Endodermal cell (in vitro differentiated cells): ENCODE measurements at regions not wholly inside any gene's neighbourhood (a gene's known extent, or its start where the extent isn't known, plus 50 kb on each side); places are given as distances from the start of the nearest gene placed in this dataset.

Source experiments
- DNase-seq: peaks from one replicate; pipeline ENCODE4 v3.0.0-alpha.2; 2017
- H3K27ac ChIP-seq: 2 replicates; pipeline ENCODE4 v1.5.1; 2013; ENCODE audit warnings: mild to moderate bottlenecking, low read depth, low read length, moderate library complexity
- H3K27me3 ChIP-seq: 2 replicates; pipeline ENCODE4 v1.6.1; 2013; ENCODE audit warnings: mild to moderate bottlenecking, low read length, moderate library complexity; ENCODE audit not compliant: insufficient read depth, control insufficient read depth, poor library complexity, severe bottlenecking
- H3K36me3 ChIP-seq: 2 replicates; pipeline ENCODE4 v1.7.0; 2013; ENCODE audit warnings: mild to moderate bottlenecking, low read length, moderate library complexity; ENCODE audit not compliant: control insufficient read depth, insufficient read depth
- H3K4me1 ChIP-seq: one replicate; pipeline ENCODE4 v1.7.0; 2013; ENCODE audit warnings: low read length; ENCODE audit not compliant: control insufficient read depth, insufficient read depth
- H3K4me3 ChIP-seq: 2 replicates; pipeline ENCODE4 v1.5.1; 2013; ENCODE audit warnings: mild to moderate bottlenecking, low read length, moderate library complexity
- H3K9ac ChIP-seq: 2 replicates; pipeline ENCODE4 v1.6.1; 2013; ENCODE audit warnings: mild to moderate bottlenecking, low read length, moderate library complexity; ENCODE audit not compliant: poor library complexity, severe bottlenecking; ENCODE audit errors: extremely low read depth
- H3K9me3 ChIP-seq: 2 replicates; pipeline ENCODE4 v1.6.1; 2013; ENCODE audit warnings: mild to moderate bottlenecking, low read length, moderate library complexity; ENCODE audit not compliant: control insufficient read depth
- H3K27ac Mint-ChIP-seq: 2 replicates; pipeline ENCODE4 v1.8.0; 2020; ENCODE audit warnings: mixed read lengths
- H3K27me3 Mint-ChIP-seq: 2 replicates; pipeline ENCODE4 v1.8.0; 2021; ENCODE audit warnings: mild to moderate bottlenecking, mixed read lengths; ENCODE audit not compliant: insufficient read depth
- H3K36me3 Mint-ChIP-seq: 2 replicates; pipeline ENCODE4 v1.8.0; 2020; ENCODE audit warnings: low read depth, mixed read lengths
- H3K4me1 Mint-ChIP-seq: 2 replicates; pipeline ENCODE4 v1.8.0; 2020; ENCODE audit warnings: mixed read lengths
- H3K4me3 Mint-ChIP-seq: 2 replicates; pipeline ENCODE4 v1.8.0; 2020; ENCODE audit warnings: mild to moderate bottlenecking, moderate library complexity, mixed read lengths
- H3K9me3 Mint-ChIP-seq: 2 replicates; pipeline ENCODE4 v1.8.0; 2020; ENCODE audit warnings: mild to moderate bottlenecking, mixed read lengths
- CTCF ChIP-seq: fragments of 200-600 bp; sonication (generic); conservative IDR thresholded peaks from 2 replicates; pipeline ENCODE4 v1.5.0; 2021; ENCODE audit warnings: antibody characterized with exemption, mild to moderate bottlenecking
- WGBS, 2 experiments: methylation state at CpG; one replicate each; pipeline versions ENCODE4 v1.1.5 to v1.1.7; 2013; ENCODE audit warnings: missing lambda C conversion rate in 2 of 2, mixed read lengths in 1 of 2; ENCODE audit not compliant: insufficient coverage in 1 of 2, insufficient read length in 1 of 2; 5-methylcytosine and 5-hydroxymethylcytosine counted together

- Histone ChIP-seq H3K9ac (no peak overlapping the region), H3K4me3 (no peak overlapping the region), H3K36me3 (no peaks in the 10 kb centered on the region), H3K9me3 (peaks cover 9% of the 10 kb centered on the region), H3K27ac (no peak overlapping the region), H3K27me3 (no peaks in the 10 kb centered on the region), H3K4me1 (no peaks in the 10 kb centered on the region)
- DNase-seq = no peak
- no peaks in the 10 kb centered on the region for H3K27me3 Mint-ChIP-seq
- H3K9me3 Mint-ChIP-seq = peaks cover 7% of the 10 kb centered on the region
- H3K36me3 Mint-ChIP-seq = no peaks in the 10 kb centered on the region
- 100% methylated on average over 1 of the region's 1 CpG; no CpG with 5 or more reads in 1 of the 2 experiments for WGBS, 2 experiments
- H3K4me3 Mint-ChIP-seq = no peak overlapping the region
- peaks cover 11% of the 10 kb centered on the region for H3K4me1 Mint-ChIP-seq
- H3K27ac Mint-ChIP-seq = no peak overlapping the region
- TF ChIP-seq CTCF = no peak
Measured at GRCh38 chr12:25725931-25726330, 172.8 kb upstream of the LMNTD1 start.

- H3K9ac ChIP-seq = no peak overlapping the region
Measured at GRCh38 chr12:25728056-25728595, 175.0 kb upstream of the LMNTD1 start.

GRCh38 chr12:25730489-25731349 lies 177.6 kb upstream of the LMNTD1 start:
- Mint-ChIP-seq H3K9me3 (peaks cover 7% of the 10 kb centered on the region), H3K36me3 (no peaks in the 10 kb centered on the region), H3K27ac (peak overlapping the region; percentile 77), H3K27me3 (no peaks in the 10 kb centered on the region), H3K4me1 (peaks cover 17% of the 10 kb centered on the region), H3K4me3 (no peak overlapping the region)
- H3K4me3 ChIP-seq = no peak overlapping the region
- TF ChIP-seq CTCF = no peak
- 58 to 80% methylated on average over 3 to 5 of the region's 5 CpGs for WGBS, 2 experiments
- H3K27me3 ChIP-seq = no peaks in the 10 kb centered on the region
- peaks cover 22% of the 10 kb centered on the region for H3K9me3 ChIP-seq
- H3K27ac ChIP-seq = no peak overlapping the region
- no peaks in the 10 kb centered on the region for H3K36me3 ChIP-seq
- peak; percentile 76 for DNase-seq
- no peaks in the 10 kb centered on the region for H3K4me1 ChIP-seq
- peak overlapping the region; percentile 33 for H3K9ac ChIP-seq

More at GRCh38 chr12:25728056-25728595, 175.0 kb upstream of the LMNTD1 start:
- Histone ChIP-seq H3K36me3 (no peaks in the 10 kb centered on the region), H3K4me3 (no peak overlapping the region), H3K9me3 (peaks cover 9% of the 10 kb centered on the region), H3K27me3 (no peaks in the 10 kb centered on the region), H3K27ac (no peak overlapping the region), H3K4me1 (no peaks in the 10 kb centered on the region)
- no peak for TF ChIP-seq CTCF
- Mint-ChIP-seq H3K36me3 (no peaks in the 10 kb centered on the region), H3K4me1 (peaks cover 17% of the 10 kb centered on the region), H3K27me3 (no peaks in the 10 kb centered on the region), H3K4me3 (no peak overlapping the region), H3K9me3 (peaks cover 7% of the 10 kb centered on the region), H3K27ac (no peak overlapping the region)
- 50 to 69% methylated on average over 1 to 2 of the region's 2 CpGs for WGBS, 2 experiments
- no peak for DNase-seq
